IPS-15b (cell line): ENCODE measurements at regions not wholly inside any gene's neighbourhood (a gene's known extent, or its start where the extent isn't known, plus 50 kb on each side); places are given as distances from the start of the nearest gene placed in this dataset.

Experiments
- H3K27me3 ChIP-seq: one replicate; pipeline ENCODE4 v1.6.1; 2013; ENCODE audit warnings: low read length; ENCODE audit not compliant: control insufficient read depth, insufficient read depth
- H3K36me3 ChIP-seq: one replicate; pipeline ENCODE4 v1.6.1; 2013; ENCODE audit warnings: low read length; ENCODE audit not compliant: control insufficient read depth, insufficient read depth
- H3K4me1 ChIP-seq: one replicate; pipeline ENCODE4 v1.6.1; 2013; ENCODE audit warnings: mild to moderate bottlenecking, low read length; ENCODE audit not compliant: control insufficient read depth, insufficient read depth
- H3K4me3 ChIP-seq: one replicate; pipeline ENCODE4 v1.5.1; 2013; ENCODE audit warnings: low read depth, low read length
- H3K9ac ChIP-seq: one replicate; pipeline ENCODE4 v1.6.1; 2013; ENCODE audit warnings: low read depth, mild to moderate bottlenecking, low read length
- H3K9me3 ChIP-seq: one replicate; pipeline ENCODE4 v1.6.1; 2013; ENCODE audit warnings: mild to moderate bottlenecking, low read length; ENCODE audit not compliant: control insufficient read depth, insufficient read depth

DNA sequence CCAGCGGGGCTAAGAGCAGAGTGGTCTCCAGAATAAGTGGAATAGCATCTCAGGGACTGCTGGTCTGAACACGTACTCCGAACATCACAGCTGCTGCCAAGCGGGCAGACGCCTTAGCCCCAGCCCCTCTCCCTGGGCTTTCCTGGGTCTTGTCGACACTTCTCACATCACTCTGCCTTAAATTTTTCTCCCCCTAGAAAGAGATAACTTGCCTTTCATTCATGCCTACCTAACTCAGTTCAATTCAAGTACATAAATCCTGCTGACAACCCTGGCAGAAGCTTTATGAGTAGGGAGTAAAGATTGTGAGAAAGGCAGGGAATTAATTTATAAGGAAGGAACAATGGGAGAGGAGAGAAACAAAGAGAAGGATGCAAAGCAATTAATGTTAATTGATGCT, 202.9 kb upstream of the TNP1 start:
- H3K9ac ChIP-seq: no peak overlapping the region
- H3K4me3 ChIP-seq: no peak overlapping the region
- H3K4me1 ChIP-seq: peaks cover 4% of the 10 kb centered on the region
- no peaks in the 10 kb centered on the region for H3K36me3 ChIP-seq
- H3K9me3 ChIP-seq: no peaks in the 10 kb centered on the region
- H3K27me3 ChIP-seq: no peaks in the 10 kb centered on the region

DNA sequence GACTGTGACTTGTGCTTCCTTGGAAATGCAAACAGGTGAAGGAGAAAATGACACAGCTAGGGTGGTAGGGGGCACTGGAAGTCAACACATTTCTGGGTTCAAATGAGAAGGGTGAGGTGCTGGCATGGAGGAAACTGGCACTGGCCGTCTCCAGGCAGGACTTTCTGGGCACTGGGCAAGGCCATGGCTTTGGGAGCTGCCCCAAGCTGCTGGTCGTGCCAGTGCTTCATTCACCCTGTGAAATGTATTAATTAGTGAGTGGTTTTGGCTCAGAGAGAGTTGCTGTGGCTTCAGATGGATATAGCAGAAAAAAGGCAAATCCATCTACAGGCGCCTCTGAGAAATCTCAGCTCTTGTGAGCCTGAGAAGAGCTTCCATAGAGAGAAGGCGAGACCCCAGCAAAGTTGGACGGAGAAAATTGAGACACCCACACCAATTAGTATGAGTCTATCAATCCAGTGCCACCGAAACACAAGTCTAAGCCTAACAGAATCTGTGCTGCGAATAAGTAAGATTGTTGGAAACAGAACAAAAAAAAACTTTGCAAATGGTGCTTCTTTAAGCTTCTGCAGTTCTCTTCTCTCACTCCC, 202.1 kb upstream of the TNP1 start:
- H3K4me3 ChIP-seq: no peak overlapping the region

DNA sequence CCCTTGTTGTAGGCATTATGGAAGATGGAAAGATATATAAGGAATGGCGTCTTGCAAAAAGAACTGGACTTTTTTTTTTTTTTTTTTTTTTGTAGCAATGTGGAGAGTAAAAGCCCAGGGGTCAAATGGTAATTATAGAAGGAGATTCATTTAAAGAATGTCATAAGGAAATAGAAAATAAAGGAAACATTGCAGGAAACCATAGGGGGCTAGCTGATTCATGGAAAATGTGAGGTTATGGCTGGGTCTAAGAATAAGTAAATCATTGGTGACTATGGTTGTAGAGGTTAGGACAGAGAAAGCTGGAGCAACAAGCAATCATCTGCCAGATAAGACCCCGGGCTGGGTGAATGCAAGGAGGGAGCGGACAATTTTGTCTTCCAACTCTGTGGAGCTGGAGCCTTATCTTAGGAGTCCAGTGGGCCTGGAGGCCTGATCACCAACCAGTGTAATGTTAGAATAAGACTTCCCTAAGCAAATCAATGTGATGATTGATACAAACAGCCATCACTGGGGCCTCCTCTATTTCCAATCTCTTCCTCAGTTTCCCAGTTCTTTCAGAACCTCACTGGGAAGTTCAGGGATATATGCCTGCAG, 201.2 kb upstream of the TNP1 start:
- Histone ChIP-seq H3K36me3 (no peaks in the 10 kb centered on the region), H3K4me3 (no peak overlapping the region), H3K9ac (no peak overlapping the region)

More for the DNA sequence above, 202.1 kb upstream of the TNP1 start:
- Histone ChIP-seq H3K4me1 (peaks cover 4% of the 10 kb centered on the region), H3K27me3 (no peaks in the 10 kb centered on the region), H3K9ac (no peak overlapping the region), H3K9me3 (no peaks in the 10 kb centered on the region), H3K36me3 (no peaks in the 10 kb centered on the region)

DNA sequence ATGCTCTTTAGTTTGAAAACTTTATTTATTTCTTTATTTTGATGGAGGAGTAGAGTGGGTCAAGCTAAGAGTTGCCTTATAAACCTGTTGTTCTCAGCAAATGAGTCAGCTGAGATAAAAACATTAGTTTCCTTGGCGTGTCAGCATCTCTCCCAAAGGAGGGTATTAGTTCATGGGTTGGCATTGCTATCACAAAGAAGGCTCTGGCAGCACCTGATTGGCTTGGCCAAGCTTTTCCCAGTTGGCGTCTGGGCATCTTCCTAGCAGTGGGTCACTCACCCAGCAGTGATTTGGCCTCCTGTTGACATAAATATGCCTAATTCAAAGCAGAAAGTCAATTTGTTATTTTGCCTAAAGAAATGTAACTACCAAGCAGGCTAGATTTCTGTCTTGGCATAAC, 200.7 kb upstream of the TNP1 start:
- no peaks in the 10 kb centered on the region for H3K36me3 ChIP-seq
- peaks cover 4% of the 10 kb centered on the region for H3K4me1 ChIP-seq
- H3K27me3 ChIP-seq: no peaks in the 10 kb centered on the region
- H3K9ac ChIP-seq: no peak overlapping the region
- no peak overlapping the region for H3K4me3 ChIP-seq
- H3K9me3 ChIP-seq: no peaks in the 10 kb centered on the region

More for the DNA sequence above, 201.2 kb upstream of the TNP1 start:
- Histone ChIP-seq H3K27me3 (no peaks in the 10 kb centered on the region), H3K4me1 (peaks cover 4% of the 10 kb centered on the region), H3K9me3 (no peaks in the 10 kb centered on the region)

DNA sequence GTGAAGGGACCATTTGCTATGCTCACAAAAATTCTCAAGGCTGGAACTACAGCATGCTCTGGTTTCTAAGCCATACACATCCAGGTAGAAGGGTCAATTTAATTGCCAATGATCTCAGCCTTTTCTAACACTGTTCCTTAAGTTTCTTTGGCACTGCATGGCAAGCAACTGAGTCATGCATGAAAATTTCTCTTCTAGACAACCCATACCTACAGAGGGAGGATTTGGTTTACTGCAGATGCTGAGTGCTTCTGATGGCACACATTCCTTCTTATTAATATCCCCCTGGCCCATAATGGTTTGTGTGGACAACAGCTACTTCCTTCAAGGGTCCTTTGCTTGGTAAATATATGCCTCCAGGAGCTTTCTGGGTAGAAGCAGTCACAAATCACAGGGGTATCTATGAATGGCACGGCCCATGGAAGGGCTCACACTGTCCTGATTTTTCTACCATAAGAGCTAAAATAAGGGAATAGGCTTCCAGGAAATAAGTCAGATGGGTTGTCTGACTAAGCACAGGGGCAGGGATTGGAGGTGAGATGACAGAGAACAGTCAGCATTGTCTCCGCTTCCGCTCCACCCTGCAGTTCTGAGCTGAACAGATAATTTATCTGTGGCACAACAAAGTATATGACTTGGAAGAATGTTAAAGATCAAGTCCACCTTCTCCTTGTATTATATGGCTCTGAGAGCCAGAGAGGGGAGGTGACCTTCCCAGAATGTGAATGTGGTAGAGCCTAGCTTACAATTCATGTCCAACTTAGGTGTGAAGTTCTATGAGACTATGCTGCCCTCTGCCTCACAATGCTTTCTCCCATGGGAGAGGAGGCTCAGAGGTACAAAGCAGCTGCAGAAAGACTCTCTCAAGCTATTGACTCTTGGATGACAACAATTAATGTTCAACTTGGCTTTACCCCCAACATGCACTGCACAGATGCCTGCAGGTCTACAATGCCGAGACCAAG, 199.2 kb upstream of the TNP1 start:
- no peak overlapping the region for H3K4me3 ChIP-seq
- no peaks in the 10 kb centered on the region for H3K27me3 ChIP-seq
- no peaks in the 10 kb centered on the region for H3K4me1 ChIP-seq
- H3K36me3 ChIP-seq: no peaks in the 10 kb centered on the region
- no peak overlapping the region for H3K9ac ChIP-seq
- H3K9me3 ChIP-seq: no peaks in the 10 kb centered on the region

DNA sequence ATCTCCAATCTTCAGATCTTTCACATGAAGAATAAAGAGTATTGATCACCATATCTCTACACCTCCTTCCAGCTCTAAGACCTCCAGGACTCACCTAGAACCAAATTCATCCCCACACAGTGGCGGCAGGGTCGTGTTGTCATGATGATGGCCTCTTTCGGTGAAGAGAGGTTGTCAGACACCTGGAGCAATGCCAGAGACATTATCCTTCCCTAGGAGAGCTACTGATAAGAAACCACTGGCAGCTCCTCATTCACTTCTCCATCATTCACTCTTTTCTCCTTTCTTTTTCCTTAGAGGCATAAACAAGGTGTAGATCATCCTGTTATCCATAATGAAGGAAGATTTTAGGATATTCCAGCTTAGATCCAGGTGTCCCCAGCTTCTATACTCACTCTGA, 197.9 kb upstream of the TNP1 start:
- no peaks in the 10 kb centered on the region for H3K36me3 ChIP-seq
- no peaks in the 10 kb centered on the region for H3K4me1 ChIP-seq
- H3K9ac ChIP-seq: no peak overlapping the region
- H3K4me3 ChIP-seq: no peak overlapping the region
- no peaks in the 10 kb centered on the region for H3K27me3 ChIP-seq
- H3K9me3 ChIP-seq: no peaks in the 10 kb centered on the region

DNA sequence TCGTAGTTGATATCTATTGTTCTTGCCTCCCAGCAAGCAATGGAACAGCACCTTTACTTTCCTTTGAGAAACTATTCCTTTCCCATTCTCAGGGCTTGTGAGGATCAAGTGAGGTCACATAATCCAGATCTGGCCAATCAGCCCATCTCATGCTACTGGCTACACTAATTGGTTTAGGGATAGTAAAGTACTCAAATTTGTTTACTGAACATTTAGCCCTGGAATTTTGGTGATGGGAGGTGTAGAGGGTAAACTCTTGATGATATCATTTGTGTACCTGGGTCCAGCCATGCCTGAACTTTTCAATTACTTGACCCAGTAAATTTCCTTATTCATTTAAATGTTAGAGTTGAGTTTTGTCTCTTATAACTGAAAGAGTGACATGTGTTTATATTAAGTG, 195.8 kb upstream of the TNP1 start:
- no peaks in the 10 kb centered on the region for H3K9me3 ChIP-seq
- no peaks in the 10 kb centered on the region for H3K4me1 ChIP-seq
- H3K4me3 ChIP-seq: no peak overlapping the region
- H3K36me3 ChIP-seq: no peaks in the 10 kb centered on the region
- H3K9ac ChIP-seq: no peak overlapping the region
- H3K27me3 ChIP-seq: no peaks in the 10 kb centered on the region

DNA sequence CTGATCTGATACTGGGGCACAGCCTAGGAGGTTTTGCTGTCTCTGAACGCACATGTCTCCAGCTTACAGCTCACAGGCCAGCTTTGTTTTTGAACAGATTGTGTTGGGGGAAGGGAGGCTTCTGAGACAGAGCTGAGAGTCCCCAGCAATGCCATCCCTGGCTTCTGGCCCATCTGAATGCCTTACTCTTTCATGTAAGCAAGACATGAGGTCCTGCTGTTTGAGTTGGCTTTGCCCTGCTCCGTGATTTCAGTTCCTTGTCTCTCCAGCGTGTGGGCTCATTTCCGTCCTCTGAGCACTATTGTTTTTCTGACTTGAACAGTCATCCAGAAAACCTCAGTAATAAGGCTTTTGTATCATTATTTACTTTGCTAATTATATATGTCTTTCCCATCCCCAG, 194.9 kb upstream of the TNP1 start:
- Histone ChIP-seq H3K36me3 (no peaks in the 10 kb centered on the region), H3K27me3 (no peaks in the 10 kb centered on the region), H3K4me1 (no peaks in the 10 kb centered on the region), H3K9me3 (no peaks in the 10 kb centered on the region), H3K4me3 (no peak overlapping the region), H3K9ac (no peak overlapping the region)

DNA sequence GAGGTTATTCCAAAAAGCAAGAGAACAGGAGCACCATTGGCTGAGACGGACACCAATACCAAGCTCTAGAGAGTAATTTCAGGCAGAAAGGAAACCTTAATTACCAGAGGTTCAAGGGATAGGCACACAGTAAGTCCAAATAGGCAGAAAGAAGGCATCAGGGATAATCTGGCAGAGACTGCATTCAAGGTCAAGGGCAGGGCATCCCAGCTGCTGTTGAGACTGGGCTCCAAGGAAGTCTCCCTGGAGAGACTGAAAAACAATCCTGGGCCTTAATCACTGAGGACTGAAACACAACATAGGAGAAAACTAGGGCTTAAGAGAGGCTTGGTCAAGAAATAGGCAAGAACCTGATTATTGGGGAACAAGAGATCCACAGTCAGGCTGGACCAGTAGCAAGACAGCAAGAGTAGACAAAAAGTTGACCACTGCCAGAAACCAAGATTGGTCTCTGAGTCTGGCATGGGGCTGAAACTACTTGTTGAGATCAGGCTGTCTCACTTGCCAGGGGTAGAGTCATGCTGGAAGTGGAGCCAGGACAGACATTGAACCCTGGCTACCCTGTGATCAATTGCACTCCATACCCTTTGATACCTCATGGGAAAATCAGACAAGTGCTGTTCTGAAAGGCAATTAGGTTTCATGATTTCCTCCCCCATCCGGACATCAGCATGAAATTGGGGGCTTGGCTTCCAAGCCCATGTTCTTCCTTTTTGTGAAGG, 193.2 kb upstream of the TNP1 start:
- Histone ChIP-seq H3K9ac (no peak overlapping the region), H3K36me3 (no peaks in the 10 kb centered on the region), H3K4me1 (no peaks in the 10 kb centered on the region), H3K27me3 (no peaks in the 10 kb centered on the region), H3K4me3 (no peak overlapping the region), H3K9me3 (no peaks in the 10 kb centered on the region)

DNA sequence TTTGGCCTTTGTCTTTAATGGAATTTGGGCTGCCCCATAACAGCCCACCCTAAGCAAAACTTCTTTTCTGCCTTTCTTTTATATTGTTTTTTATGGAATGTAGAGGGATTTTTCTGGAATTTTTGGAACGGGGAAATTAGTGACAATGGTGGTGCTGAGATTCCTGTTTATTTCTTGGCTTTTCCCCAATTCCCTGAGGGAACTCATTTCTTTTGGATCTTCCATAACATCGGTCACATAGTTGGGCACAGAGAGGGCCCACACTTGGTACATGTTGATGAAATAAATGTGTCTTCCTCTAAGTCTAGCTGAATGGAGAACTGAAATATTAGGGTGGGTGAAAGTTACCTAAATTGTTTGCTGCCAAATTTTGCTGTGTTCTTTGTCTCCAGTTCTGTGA, 191.6 kb upstream of the TNP1 start:
- Histone ChIP-seq H3K9me3 (no peaks in the 10 kb centered on the region), H3K36me3 (no peaks in the 10 kb centered on the region), H3K27me3 (no peaks in the 10 kb centered on the region), H3K4me3 (no peak overlapping the region), H3K4me1 (no peaks in the 10 kb centered on the region), H3K9ac (no peak overlapping the region)

DNA sequence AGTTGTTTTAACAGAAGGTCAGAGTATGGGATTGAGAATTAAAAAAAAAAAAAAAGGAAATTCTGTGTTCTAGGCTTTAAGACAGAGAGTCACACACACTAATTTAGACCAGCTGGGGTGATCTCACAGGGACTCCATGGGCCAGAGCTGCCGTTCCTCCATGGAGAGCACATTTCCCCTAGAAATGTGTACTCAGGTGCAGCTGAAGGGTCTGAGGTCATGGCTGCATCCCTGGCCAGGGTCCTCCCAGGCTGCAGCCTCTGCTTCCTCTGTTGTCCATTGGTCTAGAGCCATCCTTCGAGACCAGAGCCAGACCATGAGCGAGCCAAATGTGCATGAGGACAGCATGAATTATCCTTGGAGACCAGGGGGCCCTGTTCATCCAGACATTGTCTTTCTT, 190.1 kb upstream of the TNP1 start:
- Histone ChIP-seq H3K9me3 (no peaks in the 10 kb centered on the region), H3K36me3 (no peaks in the 10 kb centered on the region), H3K9ac (no peak overlapping the region), H3K27me3 (no peaks in the 10 kb centered on the region), H3K4me1 (no peaks in the 10 kb centered on the region), H3K4me3 (no peak overlapping the region)
